Astrocyte (in vitro differentiated cells and primary cell): ENCODE measurements at regions not wholly inside any gene's neighbourhood (a gene's known extent, or its start where the extent isn't known, plus 50 kb on each side); places are given as distances from the start of the nearest gene placed in this dataset.

Experiments used
- DNase-seq: peaks from one replicate; pipeline ENCODE4 v3.0.0-alpha.2; 2010; ENCODE audit warnings: low read depth
- FAIRE-seq: peaks from 2 replicates; lab custom pipeline; 2011; peaks lifted over from hg19 to GRCh38; lab: Jason Lieb, UNC
- H2AFZ ChIP-seq: 2 replicates; pipeline ENCODE4 v1.6.0; 2012; ENCODE audit warnings: low read depth, low read length, inconsistent platforms
- H3K27ac ChIP-seq: 2 replicates; pipeline ENCODE4 v1.5.1; 2011; ENCODE audit warnings: low read depth, low read length, inconsistent platforms
- H3K27me3 ChIP-seq: 2 replicates; pipeline ENCODE4 v1.6.0; 2011; ENCODE audit warnings: low read length, inconsistent platforms; ENCODE audit not compliant: insufficient read depth
- H3K36me3 ChIP-seq: 2 replicates; pipeline ENCODE4 v1.5.1; 2011; ENCODE audit warnings: low read length, inconsistent platforms; ENCODE audit not compliant: insufficient read depth
- H3K4me1 ChIP-seq: 2 replicates; pipeline ENCODE4 v1.5.1; 2011; ENCODE audit warnings: low read length, inconsistent platforms; ENCODE audit not compliant: insufficient read depth
- H3K4me2 ChIP-seq: 2 replicates; pipeline ENCODE4 v1.6.0; 2012; ENCODE audit warnings: low read length, inconsistent platforms
- H3K4me3 ChIP-seq: 2 replicates; pipeline ENCODE4 v1.5.1; 2011; ENCODE audit warnings: low read depth, mild to moderate bottlenecking, low read length, inconsistent platforms; ENCODE audit not compliant: insufficient read depth
- H3K79me2 ChIP-seq: 2 replicates; pipeline ENCODE4 v1.6.0; 2012; ENCODE audit warnings: mild to moderate bottlenecking, low read length, inconsistent platforms; ENCODE audit not compliant: insufficient read depth
- H3K9ac ChIP-seq: 2 replicates; pipeline ENCODE4 v1.6.0; 2012; ENCODE audit warnings: mild to moderate bottlenecking, low read length, inconsistent platforms
- H3K9me3 ChIP-seq: 2 replicates; pipeline ENCODE4 v1.5.1; 2012; ENCODE audit warnings: low read depth, mild to moderate bottlenecking, low read length, inconsistent platforms; ENCODE audit not compliant: insufficient read depth
- H4K20me1 ChIP-seq: 2 replicates; pipeline ENCODE4 v1.6.0; 2012; ENCODE audit warnings: low read length, inconsistent platforms; ENCODE audit not compliant: insufficient read depth
- H3K27ac Mint-ChIP-seq: one replicate; pipeline ENCODE4 v1.8.0; 2021; ENCODE audit warnings: mild to moderate bottlenecking, mixed read lengths; ENCODE audit not compliant: unreplicated experiment
- H3K27me3 Mint-ChIP-seq: one replicate; pipeline ENCODE4 v1.8.0; 2021; ENCODE audit warnings: low read depth, mixed read lengths; ENCODE audit not compliant: unreplicated experiment
- H3K36me3 Mint-ChIP-seq: one replicate; pipeline ENCODE4 v1.8.0; 2021; ENCODE audit warnings: low read depth, mixed read lengths; ENCODE audit not compliant: unreplicated experiment
- H3K4me1 Mint-ChIP-seq: one replicate; pipeline ENCODE4 v1.8.0; 2021; ENCODE audit warnings: low read depth, mixed read lengths; ENCODE audit not compliant: unreplicated experiment
- H3K4me3 Mint-ChIP-seq: one replicate; pipeline ENCODE4 v1.8.0; 2021; ENCODE audit warnings: mild to moderate bottlenecking, moderate library complexity, mixed read lengths; ENCODE audit not compliant: unreplicated experiment
- H3K9me3 Mint-ChIP-seq: one replicate; pipeline ENCODE4 v1.8.0; 2021; ENCODE audit warnings: mild to moderate bottlenecking, mixed read lengths; ENCODE audit not compliant: unreplicated experiment
- EZH2 ChIP-seq: IDR thresholded peaks from 2 replicates; pipeline ENCODE4 v1.6.1; 2012; ENCODE audit warnings: mild to moderate bottlenecking, low read length, inconsistent platforms; ENCODE audit not compliant: insufficient read depth
- TF ChIP-seq, protein P1 (sequence below): IDR thresholded peaks from 2 replicates; pipeline ENCODE4 v1.5.1; 2011; ENCODE audit warnings: low read depth, mild to moderate bottlenecking, inconsistent platforms, low read length, moderate library complexity; ENCODE audit not compliant: insufficient read depth

DNA sequence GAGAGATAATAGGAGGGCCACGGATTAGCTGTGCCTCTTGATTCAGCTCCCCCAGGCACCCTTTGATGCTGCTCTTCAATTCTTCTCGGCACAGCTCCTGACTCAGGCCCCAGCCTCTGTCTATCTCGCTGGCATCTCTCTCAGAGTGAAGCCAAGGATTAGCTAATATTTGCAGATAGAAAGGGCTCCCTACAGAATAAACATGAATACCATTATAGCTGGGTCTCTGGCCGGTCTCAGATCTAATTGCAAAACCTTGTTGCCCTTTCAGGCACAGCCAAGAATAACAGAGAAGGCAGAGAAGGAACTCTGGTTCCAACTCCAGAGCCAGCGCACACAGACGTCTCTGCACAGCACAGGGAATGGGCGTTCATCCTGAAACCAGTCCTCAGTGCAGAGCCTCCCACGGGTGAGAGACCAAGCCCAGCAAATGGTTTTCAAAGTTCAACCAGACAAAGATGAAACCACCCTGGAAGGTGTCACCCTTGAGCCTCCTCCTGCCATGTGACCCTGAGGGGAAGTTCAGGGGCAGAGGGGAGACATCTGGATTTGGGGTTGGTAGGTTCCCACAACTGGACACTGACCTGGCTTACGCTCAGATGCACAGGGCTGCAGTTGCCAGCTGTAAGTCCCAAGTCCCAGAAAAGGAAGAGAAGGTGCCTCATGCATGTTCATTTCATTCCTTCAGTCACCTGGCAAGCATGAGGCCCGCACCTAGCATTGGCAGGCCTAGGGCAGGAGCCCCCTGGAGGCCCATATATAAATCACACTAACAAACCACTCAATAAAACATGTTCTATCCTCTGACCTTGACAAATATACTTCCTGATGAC lies 394.0 kb downstream of the NPHP4 start:
- no peak overlapping the region for H3K4me3 ChIP-seq
- no peaks in the 10 kb centered on the region for H3K36me3 ChIP-seq
- Mint-ChIP-seq H3K4me1 (no peaks in the 10 kb centered on the region), H3K36me3 (no peaks in the 10 kb centered on the region), H3K4me3 (no peak overlapping the region), H3K27me3 (peaks cover 49% of the 10 kb centered on the region), H3K9me3 (peaks cover 3% of the 10 kb centered on the region), H3K27ac (no peak overlapping the region)
- H2AFZ ChIP-seq = no peak overlapping the region
- H3K4me2 ChIP-seq = no peak overlapping the region
- H3K27ac ChIP-seq = no peak overlapping the region
- no peak for FAIRE-seq
- no peak for DNase-seq
- H3K27me3 ChIP-seq = no peaks in the 10 kb centered on the region
- H3K9me3 ChIP-seq = peaks cover 3% of the 10 kb centered on the region
- H3K9ac ChIP-seq = no peak overlapping the region
- no peaks in the 10 kb centered on the region for H4K20me1 ChIP-seq
- no peaks in the 10 kb centered on the region for H3K79me2 ChIP-seq
- TF ChIP-seq EZH2 = no peak
- TF ChIP-seq, protein P1, sequence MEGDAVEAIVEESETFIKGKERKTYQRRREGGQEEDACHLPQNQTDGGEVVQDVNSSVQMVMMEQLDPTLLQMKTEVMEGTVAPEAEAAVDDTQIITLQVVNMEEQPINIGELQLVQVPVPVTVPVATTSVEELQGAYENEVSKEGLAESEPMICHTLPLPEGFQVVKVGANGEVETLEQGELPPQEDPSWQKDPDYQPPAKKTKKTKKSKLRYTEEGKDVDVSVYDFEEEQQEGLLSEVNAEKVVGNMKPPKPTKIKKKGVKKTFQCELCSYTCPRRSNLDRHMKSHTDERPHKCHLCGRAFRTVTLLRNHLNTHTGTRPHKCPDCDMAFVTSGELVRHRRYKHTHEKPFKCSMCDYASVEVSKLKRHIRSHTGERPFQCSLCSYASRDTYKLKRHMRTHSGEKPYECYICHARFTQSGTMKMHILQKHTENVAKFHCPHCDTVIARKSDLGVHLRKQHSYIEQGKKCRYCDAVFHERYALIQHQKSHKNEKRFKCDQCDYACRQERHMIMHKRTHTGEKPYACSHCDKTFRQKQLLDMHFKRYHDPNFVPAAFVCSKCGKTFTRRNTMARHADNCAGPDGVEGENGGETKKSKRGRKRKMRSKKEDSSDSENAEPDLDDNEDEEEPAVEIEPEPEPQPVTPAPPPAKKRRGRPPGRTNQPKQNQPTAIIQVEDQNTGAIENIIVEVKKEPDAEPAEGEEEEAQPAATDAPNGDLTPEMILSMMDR = no peak
- H3K4me1 ChIP-seq = no peaks in the 10 kb centered on the region

DNA sequence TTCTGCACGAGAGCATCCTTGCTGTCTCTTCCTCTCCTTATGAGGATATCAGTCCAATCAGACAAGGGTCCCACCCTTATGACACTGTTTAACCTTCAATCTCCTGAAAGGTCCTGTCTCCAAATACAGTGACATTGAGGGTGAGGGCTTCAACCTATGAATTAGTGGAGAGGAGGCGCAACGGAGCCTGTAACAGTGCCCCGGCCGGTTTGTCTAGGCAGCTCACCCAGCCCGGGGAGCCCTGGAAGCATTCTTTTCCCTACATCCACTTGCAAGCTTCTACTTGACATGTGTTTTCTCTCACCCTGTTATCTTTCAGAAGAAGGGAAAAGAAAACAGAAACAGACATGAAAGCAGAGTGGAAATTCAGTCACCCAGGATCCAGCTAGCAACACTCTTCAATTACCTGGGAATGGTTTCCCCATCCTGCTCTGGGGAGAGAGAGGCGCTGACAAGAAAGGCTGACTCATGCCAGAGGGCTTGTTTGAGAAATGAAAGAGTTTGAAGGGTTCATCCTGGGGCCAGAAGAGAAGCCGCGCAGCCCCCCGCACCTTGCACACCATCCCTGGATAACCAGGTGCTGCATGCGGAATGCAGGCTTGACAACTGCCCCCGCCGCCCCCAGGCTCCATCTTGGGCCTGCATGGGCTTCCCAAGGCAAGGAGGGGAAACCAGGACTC lies 394.9 kb downstream of the NPHP4 start:
- H3K4me3 Mint-ChIP-seq = no peak overlapping the region
- TF ChIP-seq EZH2 = no peak
- TF ChIP-seq, protein P1 = no peak
- H3K4me1 ChIP-seq = no peaks in the 10 kb centered on the region
- no peak overlapping the region for H2AFZ ChIP-seq
- H3K9me3 ChIP-seq = peaks cover 3% of the 10 kb centered on the region
- no peaks in the 10 kb centered on the region for H4K20me1 ChIP-seq
- no peak overlapping the region for H3K4me3 ChIP-seq
- no peaks in the 10 kb centered on the region for H3K36me3 ChIP-seq
- no peak overlapping the region for H3K4me2 ChIP-seq
- no peaks in the 10 kb centered on the region for H3K79me2 ChIP-seq
- H3K27ac Mint-ChIP-seq = no peak overlapping the region
- H3K27me3 Mint-ChIP-seq = peaks cover 42% of the 10 kb centered on the region
- no peaks in the 10 kb centered on the region for H3K4me1 Mint-ChIP-seq
- H3K27me3 ChIP-seq = no peaks in the 10 kb centered on the region
- DNase-seq (no peak), FAIRE-seq (no peak)
- H3K27ac ChIP-seq = no peak overlapping the region
- peaks cover 3% of the 10 kb centered on the region for H3K9me3 Mint-ChIP-seq
- H3K9ac ChIP-seq = no peak overlapping the region
- no peaks in the 10 kb centered on the region for H3K36me3 Mint-ChIP-seq
